Erythroblast (primary cell): ENCODE measurements at regions not wholly inside any gene's neighbourhood (a gene's known extent, or its start where the extent isn't known, plus 50 kb on each side); places are given as distances from the start of the nearest gene placed in this dataset.

ENCODE experiments used
- DNase-seq, 2 experiments: peaks; one replicate each; lab custom pipeline; 2025; lab: John Stamatoyannopoulos, UW
- GATA1 ChIP-seq: IDR thresholded peaks from 2 replicates; pipeline ENCODE4 v1.6.1; 2011; ENCODE audit warnings: low read depth, mild to moderate bottlenecking, control low read depth, low read length, moderate library complexity
- POLR2A ChIP-seq: IDR thresholded peaks from 2 replicates; pipeline ENCODE4 v1.6.1; 2011; ENCODE audit warnings: mild to moderate bottlenecking, low read length

GRCh38 chr6:134637847-134638437 is 312.0 kb downstream of the ALDH8A1 start:
- TF ChIP-seq GATA1 (no peak), POLR2A (no peak)
- DNase-seq, result no peak

DNA sequence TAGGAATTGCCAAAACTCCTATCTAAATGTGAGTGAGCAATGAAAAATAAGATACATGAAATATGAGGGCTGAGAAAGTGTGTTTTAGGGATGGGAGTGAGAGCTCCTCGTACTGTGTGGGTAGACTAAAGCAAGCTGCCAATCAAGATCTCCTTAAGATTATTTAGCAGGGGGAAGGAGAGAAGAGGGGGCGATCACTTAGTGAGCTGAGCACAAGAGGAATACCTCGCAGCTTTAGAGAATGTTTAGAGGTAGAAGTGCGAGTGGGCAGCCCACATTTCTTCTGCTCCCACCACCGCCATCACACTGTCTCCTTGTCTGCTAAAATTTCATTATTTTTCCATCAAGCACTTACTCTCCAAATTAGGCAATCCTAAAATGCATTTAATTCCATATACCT is 312.6 kb downstream of the ALDH8A1 start:
- DNase-seq, result no peak
- no peak for TF ChIP-seq POLR2A
- TF ChIP-seq GATA1, result no peak

DNA sequence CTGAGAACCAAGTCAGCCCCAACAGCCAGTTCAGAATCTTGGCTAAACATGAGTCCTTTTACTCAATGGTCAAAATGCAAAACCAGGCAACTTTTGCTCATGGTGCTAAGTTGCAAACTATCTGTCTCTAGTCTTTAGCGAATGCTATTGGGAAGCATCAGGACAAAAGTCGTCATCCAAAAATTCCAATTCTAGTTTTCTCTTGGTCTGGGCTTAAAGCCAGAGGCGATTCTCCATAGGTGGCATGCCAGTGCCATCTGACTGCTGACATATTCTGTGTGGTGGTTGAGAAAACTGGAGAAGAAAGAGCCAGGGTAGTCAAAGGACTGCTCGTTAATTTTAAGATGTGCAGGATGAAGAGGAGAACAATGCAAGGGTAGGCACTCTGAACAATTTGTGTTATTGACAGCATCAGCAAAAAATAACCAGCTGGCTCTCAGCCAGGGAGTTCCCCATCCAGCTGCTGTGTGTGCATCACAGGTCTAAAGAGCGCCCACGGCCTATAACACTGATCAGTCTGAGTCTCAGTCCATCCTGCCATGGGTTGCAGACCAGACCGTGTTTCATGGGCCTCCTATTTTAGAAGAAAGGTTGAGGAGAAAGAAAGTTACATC is 313.6 kb downstream of the ALDH8A1 start:
- no peak for DNase-seq
- TF ChIP-seq POLR2A (no peak), GATA1 (no peak)

- TF ChIP-seq GATA1 (no peak), POLR2A (no peak)
- DNase-seq, result no peak
These were observed 314.9 kb downstream of the ALDH8A1 start for GRCh38 chr6:134634966-134635365.

DNA sequence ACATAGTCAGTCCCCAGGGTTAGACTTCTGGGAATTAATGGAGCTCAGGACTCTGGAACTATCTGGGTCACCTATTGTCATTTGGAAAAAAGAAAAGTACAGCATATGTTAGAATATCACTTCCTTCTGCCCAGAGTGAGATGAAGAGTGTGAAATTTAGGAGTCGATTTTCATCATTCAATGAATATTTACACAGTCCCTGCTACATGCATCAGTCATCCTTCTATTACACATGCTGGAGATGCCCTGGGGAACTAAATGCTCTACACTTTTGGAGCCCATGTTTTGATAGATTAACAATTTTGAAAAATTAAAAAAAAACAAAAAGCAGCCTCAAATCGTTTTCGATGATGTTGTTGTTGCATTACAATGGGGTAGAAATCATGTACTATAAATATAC is 315.4 kb downstream of the ALDH8A1 start:
- no peak for DNase-seq
- TF ChIP-seq POLR2A (no peak), GATA1 (no peak)

DNA sequence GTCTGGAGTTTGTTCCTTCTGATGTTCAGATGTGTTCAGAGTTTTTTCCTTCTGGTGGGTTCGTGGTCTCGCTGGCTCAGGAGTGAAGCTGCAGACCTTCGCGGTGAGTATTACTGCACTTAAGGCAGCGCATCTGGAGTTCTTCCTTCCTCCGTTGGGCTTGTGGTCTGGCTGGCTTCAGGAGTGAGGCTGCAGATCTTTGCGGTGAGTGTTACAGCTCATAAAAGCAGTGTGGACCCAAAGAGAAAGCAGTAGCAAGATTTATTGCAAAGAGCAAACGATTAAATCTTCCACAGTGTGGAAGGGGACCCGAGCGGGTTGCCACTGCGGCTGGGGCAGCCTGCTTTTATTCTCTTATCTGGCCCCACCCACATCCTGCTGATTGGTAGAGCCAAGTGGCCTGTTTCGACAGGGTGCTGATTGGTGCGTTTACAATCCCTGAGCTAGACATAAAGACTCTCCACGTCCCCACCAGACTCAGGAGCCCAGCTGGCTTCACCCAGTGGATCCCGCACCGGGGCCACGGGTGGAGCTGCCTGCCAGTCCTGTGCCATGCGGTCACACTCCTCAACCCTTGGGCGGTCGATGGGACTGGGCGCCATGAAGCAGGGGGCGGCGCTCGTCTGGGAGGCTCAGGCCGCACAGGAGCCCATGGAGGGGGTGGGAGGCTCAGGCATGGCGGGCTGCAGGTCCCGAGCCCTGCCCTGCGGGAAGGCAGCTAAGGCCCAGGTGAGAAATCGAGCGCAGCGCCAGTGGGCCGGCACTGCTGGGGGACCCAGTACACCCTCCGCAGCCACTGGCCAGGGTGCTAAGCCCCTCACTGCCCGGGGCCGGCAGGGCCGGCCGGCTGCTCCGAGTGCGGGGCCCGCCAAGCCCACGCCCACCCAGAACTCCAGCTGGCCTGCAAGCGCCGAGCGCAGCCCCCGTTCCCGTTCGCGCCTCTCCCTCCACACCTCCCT is 315.3 kb upstream of the SGK1 start:
- peak; percentile 6 to 7 for DNase-seq

DNA sequence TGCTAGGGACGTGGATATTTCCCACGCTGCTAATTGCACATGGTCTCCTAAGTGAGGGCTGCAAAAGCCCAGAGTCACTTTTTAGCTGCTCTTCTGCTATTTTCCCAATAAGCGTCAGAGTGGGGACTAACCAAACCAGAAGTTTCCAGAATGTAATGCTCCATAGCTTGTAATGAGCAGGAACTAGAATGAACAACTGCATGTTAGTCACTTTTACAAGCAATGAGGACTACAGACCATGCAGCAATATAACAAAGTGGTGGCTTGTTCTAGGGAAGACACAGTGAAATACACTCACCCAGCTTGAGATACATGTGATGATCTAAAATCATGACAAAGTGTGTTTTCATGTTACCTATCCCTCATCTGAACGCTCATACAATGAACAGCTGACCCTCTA is 314.1 kb upstream of the SGK1 start:
- DNase-seq, result no peak
- TF ChIP-seq GATA1 (no peak), POLR2A (no peak)

DNA sequence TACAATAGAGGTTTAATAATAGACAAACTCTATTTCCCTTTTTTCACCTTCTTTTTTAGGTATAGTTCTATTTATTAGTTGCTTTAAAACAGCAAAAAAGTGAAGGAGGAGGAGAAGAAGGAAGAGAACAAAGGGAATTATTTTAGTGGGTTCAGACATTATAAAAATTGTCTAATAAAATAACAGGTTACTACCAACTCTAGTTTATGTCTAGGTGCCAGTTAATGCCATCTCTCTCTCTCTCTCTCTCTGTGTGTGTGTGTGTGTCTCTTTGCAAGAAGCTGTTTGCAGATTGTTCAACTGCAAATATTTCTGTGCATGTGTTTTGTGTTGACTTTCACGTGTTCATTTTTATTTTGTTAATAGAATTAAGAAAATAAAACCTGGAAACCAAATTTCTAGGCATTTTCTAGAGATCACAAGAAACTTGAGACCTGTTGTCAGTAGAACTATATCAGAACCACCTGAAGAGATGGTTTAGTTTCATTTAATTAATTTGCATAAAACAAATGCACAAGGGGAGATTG is 313.5 kb upstream of the SGK1 start:
- TF ChIP-seq POLR2A (no peak), GATA1 (no peak)
- no peak for DNase-seq

GRCh38 chr6:134630508-134631121 is 312.7 kb upstream of the SGK1 start:
- DNase-seq, result peak; percentile 6 to 11
- no peak for TF ChIP-seq POLR2A
- no peak for TF ChIP-seq GATA1

- DNase-seq, result no peak
- TF ChIP-seq GATA1, result no peak
- no peak for TF ChIP-seq POLR2A
These were observed 310.2 kb upstream of the SGK1 start for GRCh38 chr6:134628154-134628553.

GRCh38 chr6:134627707-134628106 is 309.8 kb upstream of the SGK1 start:
- TF ChIP-seq POLR2A (no peak), GATA1 (no peak)

GRCh38 chr6:134626589-134626988 is 308.7 kb upstream of the SGK1 start:
- no peak for TF ChIP-seq GATA1

More at GRCh38 chr6:134627707-134628106, 309.8 kb upstream of the SGK1 start:
- DNase-seq, result no peak

GRCh38 chr6:134626086-134626485 is 308.2 kb upstream of the SGK1 start:
- no peak for DNase-seq
- no peak for TF ChIP-seq GATA1
- no peak for TF ChIP-seq POLR2A

More at GRCh38 chr6:134626589-134626988, 308.7 kb upstream of the SGK1 start:
- DNase-seq, result no peak
